Trophoblast cell (in vitro differentiated cells and primary cell): ENCODE measurements at regions not wholly inside any gene's neighbourhood (a gene's known extent, or its start where the extent isn't known, plus 50 kb on each side); places are given as distances from the start of the nearest gene placed in this dataset.

Experiments
- DNase-seq, 2 donors: peaks; one replicate each; pipeline ENCODE4 v3.0.0-alpha.2; 2016
- H2AFZ ChIP-seq: 2 replicates; pipeline ENCODE4 v1.6.1; 2013; ENCODE audit warnings: low read length, moderate library complexity, mild to moderate bottlenecking; ENCODE audit not compliant: insufficient read depth, poor library complexity
- H2AK5ac ChIP-seq: 2 replicates; pipeline ENCODE4 v1.6.1; 2013; ENCODE audit warnings: mild to moderate bottlenecking, low read length
- H2BK120ac ChIP-seq: 2 replicates; pipeline ENCODE4 v1.6.1; 2013; ENCODE audit warnings: low read length, mild to moderate bottlenecking, moderate library complexity; ENCODE audit not compliant: insufficient read depth, poor library complexity
- H2BK12ac ChIP-seq: 2 replicates; pipeline ENCODE4 v1.6.1; 2013; ENCODE audit warnings: mild to moderate bottlenecking, low read length, moderate library complexity
- H2BK5ac ChIP-seq: 2 replicates; pipeline ENCODE4 v1.6.1; 2013; ENCODE audit warnings: low read length, low read depth, moderate library complexity, mild to moderate bottlenecking; ENCODE audit not compliant: poor library complexity
- H3K14ac ChIP-seq: 2 replicates; pipeline ENCODE4 v1.6.1; 2013; ENCODE audit warnings: mild to moderate bottlenecking, low read length
- H3K18ac ChIP-seq: 2 replicates; pipeline ENCODE4 v1.6.1; 2013; ENCODE audit warnings: mild to moderate bottlenecking, low read length
- H3K23ac ChIP-seq: 2 replicates; pipeline ENCODE4 v1.6.1; 2013; ENCODE audit warnings: low read length
- H3K27ac ChIP-seq: 2 replicates; pipeline ENCODE4 v1.5.1; 2013; ENCODE audit warnings: low read depth, mild to moderate bottlenecking, inconsistent platforms, low read length, moderate library complexity
- H3K27me3 ChIP-seq: 2 replicates; pipeline ENCODE4 v1.6.1; 2013; ENCODE audit warnings: inconsistent platforms, mild to moderate bottlenecking, low read length, moderate library complexity; ENCODE audit not compliant: insufficient read depth
- H3K36me3 ChIP-seq, 2 experiments: 1 replicate in 1 of 2; 2 replicates in 1 of 2; pipeline ENCODE4 v1.6.1; 2013; ENCODE audit warnings: low read length in 2 of 2, mild to moderate bottlenecking in 2 of 2, moderate library complexity in 1 of 2; ENCODE audit not compliant: insufficient read depth in 2 of 2, control insufficient read depth in 1 of 2
- H3K4ac ChIP-seq: 2 replicates; pipeline ENCODE4 v1.6.1; 2013; ENCODE audit warnings: low read depth, mild to moderate bottlenecking, low read length, moderate library complexity
- H3K4me1 ChIP-seq, 2 experiments: 1 replicate in 1 of 2; 2 replicates in 1 of 2; pipeline ENCODE4 v1.6.1; 2013; ENCODE audit warnings: low read length in 2 of 2, mild to moderate bottlenecking in 2 of 2, moderate library complexity in 1 of 2; ENCODE audit not compliant: insufficient read depth in 2 of 2, control insufficient read depth in 1 of 2
- H3K4me2 ChIP-seq: 2 replicates; pipeline ENCODE4 v1.6.1; 2013; ENCODE audit warnings: inconsistent platforms, mild to moderate bottlenecking, low read length, moderate library complexity
- H3K4me3 ChIP-seq: 2 replicates; pipeline ENCODE4 v1.5.1; 2013; ENCODE audit warnings: mild to moderate bottlenecking, low read depth, low read length, inconsistent platforms
- H3K79me1 ChIP-seq: one replicate; pipeline ENCODE4 v1.6.1; 2013; ENCODE audit warnings: low read length
- H3K79me2 ChIP-seq: 2 replicates; pipeline ENCODE4 v1.6.1; 2013; ENCODE audit warnings: low read length, mild to moderate bottlenecking; ENCODE audit not compliant: control insufficient read depth, insufficient read depth, poor library complexity
- H3K9ac ChIP-seq: 2 replicates; pipeline ENCODE4 v1.6.1; 2013; ENCODE audit warnings: mild to moderate bottlenecking, low read length
- H3K9me3 ChIP-seq: 2 replicates; pipeline ENCODE4 v1.6.1; 2013; ENCODE audit warnings: low read depth, mild to moderate bottlenecking, control low read depth, inconsistent platforms, low read length; ENCODE audit not compliant: insufficient read depth
- H4K12ac ChIP-seq: 2 replicates; pipeline ENCODE4 v1.6.1; 2013; ENCODE audit warnings: low read depth, mild to moderate bottlenecking, low read length, moderate library complexity
- H4K8ac ChIP-seq: 2 replicates; pipeline ENCODE4 v1.6.1; 2013; ENCODE audit warnings: low read depth, mild to moderate bottlenecking, low read length, moderate library complexity
- H4K91ac ChIP-seq: one replicate; pipeline ENCODE4 v1.6.1; 2013; ENCODE audit warnings: low read depth, mild to moderate bottlenecking, low read length, moderate library complexity
- WGBS: extraction: QIAGEN DNeasy Blood & Tissue Kit; methylation state at CpG from one replicate; pipeline ENCODE4 v1.1.7; 2013; ENCODE audit warnings: missing lambda C conversion rate; ENCODE audit not compliant: insufficient read length, insufficient coverage; ENCODE audit errors: extremely low coverage; 5-methylcytosine and 5-hydroxymethylcytosine counted together

DNA sequence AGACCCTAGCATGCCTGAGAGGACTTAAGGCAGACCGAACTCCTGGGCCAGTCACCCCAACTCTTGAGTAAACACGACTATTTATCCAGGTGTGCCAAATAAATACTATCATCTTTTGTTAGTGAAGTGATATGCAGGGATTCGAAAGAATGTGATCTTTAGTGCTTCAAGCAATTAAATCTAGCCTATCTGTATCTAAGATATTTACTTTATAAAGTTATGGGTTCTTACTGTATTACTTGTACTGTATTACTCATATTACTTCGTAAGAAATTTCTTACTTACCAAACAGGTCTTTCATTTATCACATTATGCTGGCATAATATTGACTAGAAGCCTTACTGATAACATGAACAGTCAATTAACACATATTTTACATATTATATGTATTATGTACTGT is 211.6 kb upstream of the NECTIN3 start:
- Histone ChIP-seq H2AFZ (no peak overlapping the region), H3K79me1 (no peaks in the 10 kb centered on the region), H2BK120ac (no peak overlapping the region), H3K27me3 (no peaks in the 10 kb centered on the region), H4K8ac (no peak overlapping the region), H3K36me3 (no peaks in the 10 kb centered on the region), H4K12ac (no peak overlapping the region), H3K79me2 (no peaks in the 10 kb centered on the region), H3K14ac (no peak overlapping the region), H3K18ac (no peak overlapping the region), H3K9me3 (no peaks in the 10 kb centered on the region), H3K4ac (no peak overlapping the region), H2BK12ac (no peak overlapping the region), H3K4me1 (no peaks in the 10 kb centered on the region), H2AK5ac (no peak overlapping the region), H3K9ac (no peak overlapping the region), H3K4me2 (no peak overlapping the region), H2BK5ac (no peak overlapping the region), H3K23ac (no peak overlapping the region), H3K27ac (no peak overlapping the region), H4K91ac (no peak overlapping the region), H3K4me3 (no peak overlapping the region)
- WGBS = no CpG with 5 or more reads among the region's 4 CpGs
- no peak for DNase-seq

- no peak overlapping the region for H2BK12ac ChIP-seq
- no peak overlapping the region for H3K4ac ChIP-seq
- WGBS = no CpG with 5 or more reads among the region's 4 CpGs
- no peak overlapping the region for H4K91ac ChIP-seq
- H2BK120ac ChIP-seq = no peak overlapping the region
- H2AK5ac ChIP-seq = no peak overlapping the region
- H3K23ac ChIP-seq = no peak overlapping the region
- H3K9me3 ChIP-seq = no peaks in the 10 kb centered on the region
- no peak for DNase-seq
- H3K4me1 ChIP-seq = no peaks in the 10 kb centered on the region
- H3K9ac ChIP-seq = no peak overlapping the region
- H4K12ac ChIP-seq = no peak overlapping the region
- no peak overlapping the region for H4K8ac ChIP-seq
- H3K4me2 ChIP-seq = no peak overlapping the region
- no peaks in the 10 kb centered on the region for H3K79me2 ChIP-seq
- no peaks in the 10 kb centered on the region for H3K27me3 ChIP-seq
- no peaks in the 10 kb centered on the region for H3K79me1 ChIP-seq
- H3K36me3 ChIP-seq = no peaks in the 10 kb centered on the region
- no peak overlapping the region for H2BK5ac ChIP-seq
- no peak overlapping the region for H3K27ac ChIP-seq
- H3K18ac ChIP-seq = no peak overlapping the region
- H3K4me3 ChIP-seq = no peak overlapping the region
- H2AFZ ChIP-seq = no peak overlapping the region
- no peak overlapping the region for H3K14ac ChIP-seq
These were observed 205.7 kb upstream of the NECTIN3 start for GRCh38 chr3:110865934-110866333.

DNA sequence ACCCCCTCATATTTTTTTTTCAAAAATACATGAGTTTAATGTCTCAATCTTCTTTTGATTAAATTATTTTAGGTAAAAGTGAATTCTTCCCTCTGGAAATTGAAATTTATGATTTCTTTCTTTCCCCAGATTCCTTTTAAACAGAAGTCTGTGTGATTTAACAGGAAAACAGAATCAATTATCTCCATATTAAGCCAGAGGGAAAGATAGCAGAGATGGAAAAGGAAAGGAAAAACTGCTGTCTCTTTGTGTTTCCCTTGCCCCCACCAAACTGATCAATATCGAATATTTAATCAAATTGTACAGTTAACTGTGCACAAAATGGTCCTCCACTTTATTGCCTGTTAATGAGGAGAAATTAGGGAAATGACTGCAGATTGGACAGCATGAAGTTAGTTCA is 203.5 kb upstream of the NECTIN3 start:
- Histone ChIP-seq H4K91ac (no peak overlapping the region), H3K18ac (no peak overlapping the region), H3K9me3 (no peaks in the 10 kb centered on the region), H3K36me3 (no peaks in the 10 kb centered on the region), H2BK12ac (no peak overlapping the region), H3K79me1 (no peaks in the 10 kb centered on the region), H4K12ac (no peak overlapping the region), H3K14ac (no peak overlapping the region), H3K4me3 (no peak overlapping the region), H3K4ac (no peak overlapping the region), H2AK5ac (no peak overlapping the region), H3K79me2 (no peaks in the 10 kb centered on the region), H2BK5ac (no peak overlapping the region), H3K4me1 (no peaks in the 10 kb centered on the region), H3K23ac (no peak overlapping the region), H3K9ac (no peak overlapping the region), H3K4me2 (no peak overlapping the region), H3K27ac (no peak overlapping the region), H3K27me3 (no peaks in the 10 kb centered on the region), H2AFZ (no peak overlapping the region), H2BK120ac (no peak overlapping the region), H4K8ac (no peak overlapping the region)
- WGBS = no CpG with 5 or more reads among the region's 1 CpG
- DNase-seq = no peak

- Histone ChIP-seq H3K9ac (no peak overlapping the region), H2AK5ac (no peak overlapping the region), H2BK12ac (no peak overlapping the region), H2AFZ (no peak overlapping the region), H4K8ac (no peak overlapping the region), H2BK5ac (no peak overlapping the region), H4K12ac (no peak overlapping the region), H3K9me3 (no peaks in the 10 kb centered on the region), H4K91ac (no peak overlapping the region), H3K27ac (no peak overlapping the region), H3K18ac (no peak overlapping the region), H3K4me3 (no peak overlapping the region), H3K23ac (no peak overlapping the region), H3K4me1 (no peaks in the 10 kb centered on the region), H3K79me2 (no peaks in the 10 kb centered on the region), H3K36me3 (no peaks in the 10 kb centered on the region), H3K27me3 (no peaks in the 10 kb centered on the region), H3K4me2 (no peak overlapping the region), H3K14ac (no peak overlapping the region), H3K4ac (no peak overlapping the region), H2BK120ac (no peak overlapping the region), H3K79me1 (no peaks in the 10 kb centered on the region)
- no CpG with 5 or more reads among the region's 3 CpGs for WGBS
- no peak for DNase-seq
These were observed 201.9 kb upstream of the NECTIN3 start for GRCh38 chr3:110869736-110870135.

GRCh38 chr3:110871869-110872268 is 199.7 kb upstream of the NECTIN3 start:
- H3K79me2 ChIP-seq = no peaks in the 10 kb centered on the region

More at GRCh38 chr3:110871869-110872268, 199.7 kb upstream of the NECTIN3 start:
- H3K23ac ChIP-seq = no peak overlapping the region
- no peak overlapping the region for H3K4ac ChIP-seq
- H3K27me3 ChIP-seq = no peaks in the 10 kb centered on the region
- no peak overlapping the region for H3K18ac ChIP-seq
- no peak overlapping the region for H2AK5ac ChIP-seq
- no peak overlapping the region for H3K4me2 ChIP-seq
- no peak overlapping the region for H2BK5ac ChIP-seq
- no peak overlapping the region for H2BK120ac ChIP-seq
- H4K12ac ChIP-seq = no peak overlapping the region
- no peaks in the 10 kb centered on the region for H3K36me3 ChIP-seq
- no peaks in the 10 kb centered on the region for H3K4me1 ChIP-seq
- H2BK12ac ChIP-seq = no peak overlapping the region
- no peak overlapping the region for H3K4me3 ChIP-seq
- H4K91ac ChIP-seq = no peak overlapping the region
- no peak overlapping the region for H3K27ac ChIP-seq
- no peaks in the 10 kb centered on the region for H3K79me1 ChIP-seq
- no peak for DNase-seq
- no peaks in the 10 kb centered on the region for H3K9me3 ChIP-seq
- no peak overlapping the region for H3K9ac ChIP-seq
- H2AFZ ChIP-seq = no peak overlapping the region
- no peak overlapping the region for H4K8ac ChIP-seq
- H3K14ac ChIP-seq = no peak overlapping the region
